Embryonic facial prominence (tissue), 1 donor: ENCODE measurements at regions not wholly inside any gene's neighbourhood (a gene's known extent, or its start where the extent isn't known, plus 50 kb on each side); places are given as distances from the start of the nearest gene placed in this dataset.
"Not testable (repeated sequence)": the region's sequence is repeated elsewhere in the genome, so short reads cannot be mapped to it uniquely, and the experiment has no call there.

Source experiments
- DNase-seq: peaks from one replicate; pipeline ENCODE4 v3.0.0-alpha.2; 2016; ENCODE audit errors: extremely low spot score

DNA sequence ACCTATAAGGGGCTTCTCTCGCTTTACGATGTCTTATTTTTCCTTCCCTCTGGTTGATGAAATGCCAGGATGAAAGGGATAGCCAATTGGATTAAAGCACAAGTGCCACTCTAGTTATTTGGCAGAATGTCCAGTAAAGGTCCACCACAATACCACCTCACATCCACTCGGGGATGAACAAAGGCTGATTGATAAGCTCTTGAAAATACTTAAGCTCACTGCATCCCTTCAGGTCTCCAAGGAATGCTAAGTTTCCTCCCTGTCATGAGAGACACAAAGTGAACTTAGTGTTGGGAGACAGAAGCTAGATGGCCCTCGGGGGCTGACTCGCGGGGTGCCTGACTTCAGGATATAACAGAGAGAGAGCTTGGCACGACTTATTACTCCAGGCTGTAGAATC lies 185.9 kb upstream of the ZNF644 start:
- DNase-seq, result not testable (repeated sequence)

DNA sequence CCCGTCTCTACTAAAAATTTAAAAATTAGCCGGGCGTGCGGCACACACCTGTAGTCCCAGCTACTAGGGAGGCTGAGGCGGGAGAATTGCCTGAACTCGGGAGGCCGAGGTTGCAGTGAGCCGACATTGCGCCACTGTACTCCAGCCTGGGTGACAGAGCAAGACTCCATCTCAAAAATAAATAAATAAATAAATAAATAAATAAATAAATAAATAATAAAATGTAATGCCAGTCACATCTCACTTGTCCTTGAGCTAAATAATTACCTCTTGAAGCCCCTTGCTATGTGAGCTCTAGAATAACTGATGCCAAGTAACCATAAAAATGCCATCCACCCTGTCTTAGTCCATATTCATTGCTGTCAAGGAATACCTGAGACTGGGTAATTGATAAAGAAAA lies 182.3 kb upstream of the ZNF644 start:
- not testable (repeated sequence) for DNase-seq

DNA sequence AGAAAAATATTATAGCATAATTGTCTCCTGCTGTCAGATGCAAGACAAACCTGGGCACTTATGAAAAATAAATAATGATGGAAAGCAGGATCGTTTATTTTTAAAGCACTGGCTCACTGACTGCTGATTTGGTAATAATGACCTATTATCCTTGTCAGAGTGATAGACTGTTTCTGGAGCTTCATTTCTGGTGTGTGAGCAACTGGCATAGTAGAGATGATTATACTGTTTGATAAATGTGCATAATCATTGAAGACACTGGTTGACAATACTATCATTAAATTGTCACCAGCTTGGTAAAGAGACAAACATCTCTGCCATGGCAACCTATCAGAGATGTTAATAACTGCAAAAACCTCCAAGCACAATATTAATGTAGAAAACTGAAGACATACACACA lies 179.9 kb upstream of the ZNF644 start:
- DNase-seq, result no peak

DNA sequence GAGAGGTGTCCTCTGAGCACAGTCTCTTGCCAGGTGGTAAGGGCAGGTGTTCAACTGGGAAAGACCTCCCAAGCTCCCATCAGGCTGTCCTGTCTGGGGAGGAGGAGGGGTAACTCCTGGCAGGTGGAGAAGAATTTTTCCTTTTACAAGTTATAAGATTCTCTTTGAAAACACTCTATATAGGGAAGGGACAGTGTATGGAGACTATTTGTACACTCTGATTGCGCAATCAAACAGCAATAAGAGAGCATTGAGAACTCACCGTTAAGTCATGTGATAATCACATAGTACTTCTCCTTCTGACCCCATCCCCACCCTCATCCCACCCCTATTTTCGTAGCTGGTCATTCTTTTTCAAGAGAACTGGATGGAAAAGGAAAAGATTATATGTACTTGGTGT lies 179.3 kb upstream of the ZNF644 start:
- DNase-seq, result no peak

DNA sequence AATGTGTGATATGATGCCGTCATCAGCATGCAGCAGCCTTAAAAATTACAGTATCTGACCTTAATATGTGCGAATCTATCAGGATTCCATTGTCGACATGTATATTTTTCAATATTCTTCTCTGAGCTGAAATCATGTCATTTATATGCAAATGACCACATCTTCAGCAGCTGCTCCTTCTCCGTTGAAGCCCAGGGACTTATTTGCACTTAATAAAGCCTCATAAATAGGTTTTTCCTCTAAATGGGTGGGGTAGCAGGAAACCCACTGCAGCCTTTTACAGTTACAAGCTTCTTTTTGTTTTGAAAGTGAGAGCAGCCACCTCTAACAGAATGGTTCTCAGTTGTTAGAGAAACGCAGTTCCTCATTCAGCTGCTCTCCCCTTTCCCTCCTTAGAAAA lies 178.8 kb upstream of the ZNF644 start:
- DNase-seq, result no peak

DNA sequence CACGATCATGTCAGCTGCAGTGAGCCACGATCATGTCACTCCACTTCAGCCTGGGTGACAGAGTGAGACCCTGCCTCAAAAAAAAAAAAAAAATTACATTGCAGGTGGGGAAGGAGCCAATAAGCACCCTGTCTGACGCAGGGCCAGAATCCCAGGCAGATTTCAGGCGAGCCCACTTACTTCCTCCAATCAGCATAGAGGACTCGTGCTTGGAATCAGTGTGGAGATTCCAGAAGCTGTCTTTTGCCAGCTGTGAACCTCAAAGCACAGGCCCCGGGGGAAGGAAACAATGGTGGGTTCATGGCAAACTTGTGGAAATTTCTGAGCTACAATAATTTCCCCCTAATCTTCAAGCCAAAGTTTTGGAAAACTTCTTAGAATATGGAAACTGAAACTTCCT lies 178.2 kb upstream of the ZNF644 start:
- DNase-seq, result no peak

DNA sequence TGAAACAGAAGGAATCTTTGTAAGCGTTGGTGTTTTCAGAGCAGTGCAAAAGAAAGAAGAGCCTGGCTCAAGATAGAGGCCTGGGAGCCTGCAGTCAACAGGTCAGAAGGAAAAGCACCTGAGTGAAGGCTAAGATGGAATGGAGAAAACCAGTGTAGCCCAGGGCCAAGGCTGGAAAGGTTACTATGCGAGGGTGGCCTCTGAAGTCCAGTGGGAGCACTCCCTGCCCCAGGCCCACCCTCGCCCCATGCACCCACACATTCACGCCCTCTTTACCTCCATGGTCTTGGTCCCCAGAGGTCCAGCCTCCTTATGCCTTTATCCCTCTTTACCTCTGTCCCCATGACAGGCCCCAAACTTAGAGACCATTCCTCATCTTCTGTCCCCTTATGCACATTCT lies 169.2 kb upstream of the ZNF644 start:
- DNase-seq, result no peak

DNA sequence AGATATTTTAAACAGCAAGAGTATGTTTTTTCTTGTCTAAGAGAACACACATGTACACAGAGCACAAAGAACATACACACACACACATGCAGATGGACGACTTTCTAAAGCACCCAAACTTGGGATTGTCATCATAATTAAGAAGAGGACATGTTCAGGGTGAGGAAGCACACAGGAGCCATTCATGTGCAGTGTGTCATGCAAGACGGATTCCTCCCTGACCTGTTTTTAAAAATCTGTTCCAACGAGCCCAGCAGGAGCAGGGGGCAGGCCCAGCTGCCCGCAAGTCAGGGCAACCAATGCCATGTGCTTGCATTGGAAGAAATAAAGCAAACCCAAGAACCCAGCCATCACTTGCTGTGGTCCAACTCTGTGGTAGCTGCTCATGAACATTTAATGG lies 167.3 kb upstream of the ZNF644 start:
- no peak for DNase-seq

DNA sequence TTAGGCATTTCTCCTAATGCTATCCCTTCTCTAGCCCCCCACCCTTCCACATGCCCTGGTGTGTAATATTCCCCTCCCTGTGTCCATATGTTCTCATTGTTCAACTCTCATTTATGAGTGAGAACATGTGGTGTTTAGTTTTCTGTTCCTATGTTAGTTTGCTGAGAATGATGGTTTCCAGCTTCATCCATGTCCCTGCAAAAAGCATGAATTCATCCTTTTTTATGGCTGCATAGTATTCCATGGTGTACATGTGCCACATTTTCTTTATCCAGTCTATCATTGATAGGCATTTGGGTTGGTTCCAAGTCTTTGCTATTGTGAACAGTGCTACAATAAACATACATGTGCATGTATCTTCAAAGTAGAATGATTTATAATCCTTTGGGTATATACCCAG lies 161.0 kb upstream of the ZNF644 start:
- DNase-seq, result not testable (repeated sequence)

DNA sequence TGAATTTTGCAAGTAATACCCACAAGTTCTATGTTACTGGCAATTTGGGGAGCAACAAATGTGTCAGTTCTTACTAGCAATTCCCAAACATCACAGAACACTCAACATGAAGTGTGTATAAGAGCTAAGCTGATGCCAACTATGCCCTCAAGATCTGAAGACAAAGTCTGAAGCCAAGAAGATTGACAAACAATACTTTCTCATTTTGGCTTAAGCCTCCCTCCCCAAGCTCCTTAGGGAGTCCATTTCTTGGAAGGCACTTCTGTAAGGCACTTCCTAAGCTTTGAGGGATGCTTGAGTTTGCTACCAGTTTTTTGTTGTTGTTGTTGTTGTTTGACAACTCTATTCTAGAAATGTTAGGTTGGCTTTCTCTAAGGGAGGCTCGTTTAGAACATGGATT lies 154.4 kb upstream of the ZNF644 start:
- DNase-seq, result no peak

DNA sequence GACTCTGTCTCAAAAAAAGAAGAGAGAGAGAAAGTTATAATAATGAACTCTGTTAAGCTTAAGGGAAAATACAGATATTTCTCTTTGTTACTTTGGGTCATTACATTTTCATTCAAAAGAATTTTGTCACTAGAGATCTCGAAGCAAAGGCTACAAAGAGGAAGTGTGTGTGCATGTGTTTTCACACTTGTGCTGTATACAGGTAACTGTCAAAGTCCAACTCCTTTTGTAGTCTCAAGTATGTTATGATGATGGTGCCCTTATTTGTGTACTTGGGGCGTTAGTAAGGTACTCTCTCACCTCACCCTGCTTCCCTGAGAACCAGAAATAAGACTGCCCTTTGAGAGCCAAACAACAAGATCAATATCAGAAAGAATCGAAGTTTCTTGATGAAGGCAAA lies 152.9 kb upstream of the ZNF644 start:
- DNase-seq, result no peak

DNA sequence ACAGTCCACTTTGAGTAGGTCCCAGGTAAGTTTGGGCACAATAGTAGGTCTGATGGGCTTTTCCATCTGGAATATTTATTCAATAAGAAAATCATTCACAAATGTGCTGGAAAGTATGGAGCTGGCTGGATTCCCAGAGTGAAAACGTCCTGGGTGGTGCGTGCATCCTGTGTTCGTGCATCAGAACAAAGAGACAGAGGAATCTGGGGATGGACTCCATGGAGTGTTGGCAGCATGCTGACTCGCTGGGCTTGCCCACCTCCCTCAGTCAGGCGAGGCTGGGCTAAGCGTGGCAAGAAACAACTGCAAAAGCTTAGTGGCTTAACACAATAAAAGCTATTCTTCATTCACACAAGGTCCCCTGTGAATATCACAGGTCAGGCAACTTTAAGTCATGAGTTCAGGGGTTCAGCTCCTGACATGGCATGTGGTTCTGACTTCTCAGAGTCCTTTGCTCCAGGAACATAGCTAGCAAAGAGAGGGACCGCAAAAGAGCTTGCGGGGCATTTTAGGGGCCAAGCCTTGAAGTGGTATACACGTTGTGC lies 151.6 kb upstream of the ZNF644 start:
- peak; percentile 28 for DNase-seq

DNA sequence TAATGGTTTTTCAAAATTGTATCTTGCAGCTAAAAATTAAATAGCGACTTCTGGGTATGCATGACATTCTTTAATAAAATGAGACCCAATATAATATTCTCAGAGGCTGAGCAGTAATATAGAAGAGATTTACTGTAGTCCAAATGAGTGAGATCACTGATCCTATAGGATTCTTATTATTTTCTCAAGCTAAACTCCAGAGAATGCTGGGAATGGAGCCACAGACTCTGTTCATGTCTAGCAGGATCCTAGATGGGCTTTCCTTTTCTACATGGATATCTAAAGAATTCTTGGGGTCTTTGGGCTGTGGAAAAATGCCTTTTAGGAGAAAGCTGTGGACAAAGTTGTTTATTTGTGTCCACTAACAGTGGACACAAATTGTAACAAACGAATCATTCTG lies 150.7 kb upstream of the ZNF644 start:
- no peak for DNase-seq

DNA sequence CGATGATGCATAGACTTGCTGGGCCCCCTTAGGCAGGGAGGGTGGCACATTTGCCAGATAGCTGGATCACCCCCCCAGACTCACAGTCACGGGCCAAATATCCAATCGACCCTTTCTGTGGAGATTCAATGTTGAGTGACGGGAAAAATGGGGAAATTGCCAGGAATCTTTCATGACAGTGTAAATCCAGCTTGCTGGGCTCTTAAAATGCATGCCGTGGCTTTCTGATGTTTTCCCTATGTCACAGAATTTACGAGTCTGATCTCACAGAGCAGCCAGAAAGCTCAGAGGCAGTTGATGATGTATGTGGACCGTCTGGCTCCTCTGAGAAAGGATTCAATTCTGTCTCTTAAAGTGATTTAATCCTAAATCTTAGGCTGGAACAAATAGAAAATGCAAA lies 150.1 kb upstream of the ZNF644 start:
- peak; percentile 48 for DNase-seq

DNA sequence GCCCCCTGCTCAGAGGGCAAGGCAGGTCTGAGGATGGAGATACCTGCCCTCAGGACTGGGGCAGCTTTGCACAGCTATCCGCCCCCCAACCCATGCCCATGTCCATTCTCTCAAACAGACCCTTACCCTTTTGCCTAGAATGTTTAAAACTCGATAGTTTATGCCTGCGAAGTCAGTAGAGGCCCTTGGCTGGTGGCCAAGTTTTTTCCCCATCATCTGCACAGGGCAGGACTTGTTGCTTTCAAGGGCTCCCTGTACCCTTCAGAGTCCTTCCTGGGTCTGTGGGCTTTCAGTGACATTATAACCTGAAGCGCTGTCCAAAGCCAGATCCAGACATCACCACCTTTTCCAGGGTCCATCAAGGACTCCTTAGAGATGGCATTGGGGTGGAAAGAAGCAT lies 148.7 kb upstream of the ZNF644 start:
- DNase-seq, result no peak

DNA sequence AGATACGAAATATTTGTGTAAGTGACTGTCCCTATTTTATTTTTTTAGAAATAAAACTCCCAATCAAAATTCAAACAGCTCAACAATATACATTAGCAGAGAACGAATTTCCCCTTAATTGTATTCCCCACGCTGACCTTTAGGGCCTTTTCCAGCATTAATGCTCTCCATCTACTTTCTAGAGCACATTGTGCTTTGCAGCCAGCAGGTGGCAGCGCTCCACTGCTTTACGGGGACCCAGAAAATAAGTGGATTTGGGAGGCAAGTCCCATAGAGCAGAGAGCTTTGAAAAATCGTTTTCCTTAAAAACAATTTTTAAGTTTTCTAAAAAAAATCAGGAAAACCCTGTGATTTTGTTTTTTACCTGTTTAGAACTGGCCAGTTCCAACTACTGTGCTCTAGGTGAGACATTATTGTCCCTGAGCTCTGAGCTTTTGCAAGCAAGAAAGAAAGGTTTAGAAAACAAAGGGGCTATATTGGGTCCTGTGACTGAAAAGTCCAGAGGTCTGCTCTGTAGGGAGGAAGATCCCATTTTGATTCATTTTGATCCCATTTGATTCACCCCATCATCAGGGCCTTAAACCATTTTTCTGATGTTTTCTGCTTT lies 144.4 kb upstream of the ZNF644 start:
- peak; percentile 42 for DNase-seq

DNA sequence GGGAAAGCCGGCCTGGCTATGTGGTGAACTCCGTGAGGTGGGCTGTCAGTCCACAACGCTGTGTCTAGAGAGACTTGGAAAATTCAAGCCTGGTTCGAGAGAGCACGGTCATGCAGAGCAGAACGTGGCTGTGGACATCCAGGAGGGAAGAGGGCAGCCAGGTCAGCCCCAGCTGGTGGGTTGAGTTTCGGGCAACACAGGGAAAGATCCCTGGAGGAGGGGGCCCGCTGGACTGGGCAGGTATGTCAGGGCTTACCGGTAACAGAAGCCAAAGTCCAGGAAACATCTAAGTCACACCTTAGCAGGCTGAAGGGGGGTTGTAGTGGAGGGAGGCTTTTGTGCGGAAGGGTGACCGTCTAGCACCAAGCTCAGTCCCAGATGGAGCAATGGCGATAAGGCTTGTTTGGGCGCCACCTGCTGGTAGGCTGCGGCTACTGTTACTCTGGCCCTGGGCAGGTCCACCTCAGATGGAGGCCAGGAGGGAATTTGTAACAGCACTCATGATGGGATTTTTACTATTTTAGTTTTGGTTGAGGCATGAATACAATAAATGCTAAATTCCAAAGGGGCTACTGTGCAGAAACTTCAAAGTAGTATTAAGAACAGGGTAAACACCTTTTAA lies 143.3 kb upstream of the ZNF644 start:
- peak; percentile 39 for DNase-seq

DNA sequence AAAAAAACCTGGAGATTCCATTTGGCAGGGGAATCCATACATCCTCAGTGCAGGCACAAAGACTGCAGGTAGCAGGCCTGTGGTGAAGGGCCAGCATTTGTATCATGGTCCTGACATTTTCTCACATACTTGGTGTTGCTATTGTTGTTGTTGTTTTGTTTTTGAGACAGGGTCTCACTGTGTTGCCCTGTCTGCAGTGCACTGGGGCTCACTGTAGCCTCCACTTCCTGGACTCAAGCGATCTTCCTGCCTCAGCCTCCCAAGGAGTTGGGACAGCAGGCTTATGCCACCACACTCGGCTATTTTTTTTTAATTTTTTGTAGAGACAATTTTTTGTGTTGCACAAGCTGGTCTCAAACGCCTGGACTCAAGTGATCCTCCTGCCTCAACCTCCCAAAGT lies 140.8 kb upstream of the ZNF644 start:
- DNase-seq, result no peak

DNA sequence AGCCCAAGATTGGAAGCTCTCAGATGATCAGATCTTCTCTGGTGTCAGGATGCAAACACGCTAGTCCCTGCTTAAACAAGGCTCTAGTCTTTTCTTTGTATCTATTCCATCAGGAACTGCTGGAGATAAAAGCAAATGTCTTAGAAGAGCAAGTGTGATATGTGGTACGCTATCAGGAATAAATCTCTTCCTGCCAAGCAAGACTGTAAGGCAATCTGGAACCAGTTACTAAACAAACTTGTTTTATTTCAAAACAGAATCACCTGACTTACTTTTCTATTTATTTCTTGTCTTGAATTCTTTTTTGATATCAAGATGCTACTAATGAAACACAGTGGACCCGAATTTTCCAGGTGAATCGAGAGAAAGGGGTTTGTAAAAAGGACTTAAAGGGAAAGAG lies 139.9 kb upstream of the ZNF644 start:
- no peak for DNase-seq

DNA sequence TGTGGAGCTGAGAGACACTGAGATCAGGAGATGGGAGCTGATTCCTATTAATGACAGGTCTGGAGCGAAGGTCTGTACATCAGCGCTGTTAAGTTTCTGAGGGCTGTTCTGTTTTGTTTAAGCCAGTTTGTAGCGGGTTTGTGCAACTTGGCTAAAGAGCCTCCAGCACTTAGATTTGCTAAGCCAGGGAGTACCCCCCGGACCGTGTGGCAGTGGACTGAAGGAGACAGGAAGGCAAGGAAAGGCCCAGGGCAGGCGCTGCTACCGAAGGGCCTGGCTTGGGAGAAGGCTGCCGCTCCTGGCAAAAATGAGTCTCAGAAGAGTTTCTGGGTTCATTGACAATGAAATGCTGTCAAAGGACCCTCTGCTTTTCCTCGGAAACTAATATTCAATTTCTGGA lies 139.3 kb upstream of the ZNF644 start:
- DNase-seq, result no peak

DNA sequence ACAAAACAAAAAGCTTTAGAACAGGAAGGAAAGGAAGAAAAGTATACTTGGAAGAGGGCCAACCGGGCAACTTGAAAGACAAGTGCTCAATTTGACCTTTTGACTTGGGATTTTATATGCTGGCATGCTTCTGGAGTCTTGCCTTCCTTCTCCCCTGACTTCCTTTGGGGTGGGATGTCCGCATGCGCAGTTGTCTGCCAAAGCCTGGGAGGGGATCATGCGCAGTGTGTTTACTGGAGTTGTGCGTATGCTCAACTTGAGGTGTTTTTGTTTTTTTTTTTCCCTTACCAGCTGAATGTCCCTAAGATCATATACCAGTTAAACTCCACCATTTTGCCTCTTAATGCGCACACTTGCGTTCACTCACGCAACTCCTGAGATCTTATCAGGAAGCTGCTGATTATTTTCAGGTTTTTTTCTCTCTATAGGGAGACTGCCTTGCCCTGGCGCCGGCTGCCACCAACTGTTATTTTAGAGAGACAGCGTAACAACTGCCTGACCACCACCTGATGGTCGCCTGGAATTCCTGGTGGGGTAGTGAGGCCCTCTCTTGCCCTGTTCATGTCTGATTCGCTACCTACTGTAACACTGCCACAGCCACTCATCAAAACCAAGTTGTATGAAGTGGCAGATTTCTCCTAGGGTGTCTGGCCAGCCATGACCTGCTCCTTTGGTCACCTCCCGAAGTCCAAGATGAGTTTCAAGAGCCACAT lies 138.7 kb upstream of the ZNF644 start:
- no peak for DNase-seq

DNA sequence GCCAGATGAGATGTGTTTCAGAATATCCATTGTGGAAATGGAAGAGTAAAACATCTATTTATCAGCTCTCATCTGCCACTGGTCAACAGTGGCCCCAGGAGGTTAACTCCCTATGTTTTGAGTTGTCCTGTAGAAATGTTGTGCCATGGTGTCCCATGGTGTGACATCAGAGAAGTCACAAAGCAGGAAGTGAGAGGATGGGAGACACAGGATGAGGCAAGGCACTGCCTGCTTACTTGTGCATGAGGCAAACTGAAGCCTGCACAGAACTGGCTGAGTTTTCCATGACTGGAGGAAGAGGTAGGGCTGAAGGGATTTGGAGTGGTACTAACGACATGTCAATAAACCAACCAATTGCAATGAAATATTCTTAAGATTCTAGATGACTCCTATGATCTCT lies 131.5 kb upstream of the ZNF644 start:
- DNase-seq, result no peak

DNA sequence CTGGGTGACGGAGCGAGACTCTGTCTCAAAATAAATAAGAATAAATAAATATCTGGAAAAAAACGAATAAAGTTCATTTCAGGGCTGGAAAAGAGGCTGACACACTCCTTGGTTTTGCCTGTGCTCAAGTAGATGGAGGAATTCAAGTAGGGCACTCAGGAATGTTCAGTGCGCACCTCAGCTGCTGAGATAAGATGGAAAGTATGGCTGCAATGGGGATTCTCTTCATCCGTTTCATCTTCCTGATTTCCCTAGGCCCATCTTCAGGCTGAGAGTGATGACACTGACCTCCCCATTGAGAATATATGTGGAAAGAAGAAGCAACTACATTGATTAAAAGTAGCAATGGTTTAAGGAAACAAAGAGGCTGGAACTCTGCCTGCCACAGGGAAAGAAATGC lies 130.5 kb upstream of the ZNF644 start:
- DNase-seq, result no peak
